ENCODE measurements at regions not wholly inside any gene's neighbourhood (a gene's known extent, or its start where the extent isn't known, plus 50 kb on each side); places are given as distances from the start of the nearest gene placed in this dataset.

DNA sequence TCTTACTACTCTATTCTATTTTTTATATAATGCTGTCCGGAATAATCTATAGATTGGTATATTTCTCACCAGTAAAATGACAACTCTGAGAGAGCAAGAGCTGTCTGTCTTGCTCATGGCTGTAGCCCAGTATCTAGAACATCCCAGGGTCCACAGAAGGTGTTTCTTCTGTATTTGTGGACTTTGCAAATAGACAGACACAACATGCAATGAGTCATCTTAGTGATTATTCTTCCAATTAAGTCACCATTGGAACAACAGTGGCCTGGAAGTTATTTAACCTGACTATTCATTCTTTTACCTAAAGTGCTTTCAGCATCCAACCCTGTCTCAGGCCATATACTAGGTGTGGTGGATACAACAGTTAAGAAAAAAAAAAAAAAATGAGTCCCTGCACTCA lies 179.5 kb downstream of the PPARGC1A start:
- 88% methylated on average over 1 of the region's 1 CpG; no CpG with 5 or more reads in 1 of the 2 experiments for WGBS, 2 experiments
- H3K27ac ChIP-seq (ENCODE audit: insufficient read depth, low read depth, low read length, poor library complexity, severe bottlenecking): no peak overlapping the region
- H3K9me3 ChIP-seq (ENCODE audit: control insufficient read depth, low read length): no peaks in the 10 kb centered on the region
- H3K4me1 ChIP-seq (ENCODE audit: control insufficient read depth, insufficient read depth, low read length): no peaks in the 10 kb centered on the region
- H3K36me3 ChIP-seq (ENCODE audit: control insufficient read depth, insufficient read depth, low read length): no peaks in the 10 kb centered on the region
- H3K4me3 ChIP-seq (ENCODE audit: insufficient read depth, low read depth, low read length): no peak overlapping the region
- no peaks in the 10 kb centered on the region for H3K27me3 ChIP-seq (ENCODE audit: control insufficient read depth, insufficient read depth, low read length, poor library complexity, severe bottlenecking)

DNA sequence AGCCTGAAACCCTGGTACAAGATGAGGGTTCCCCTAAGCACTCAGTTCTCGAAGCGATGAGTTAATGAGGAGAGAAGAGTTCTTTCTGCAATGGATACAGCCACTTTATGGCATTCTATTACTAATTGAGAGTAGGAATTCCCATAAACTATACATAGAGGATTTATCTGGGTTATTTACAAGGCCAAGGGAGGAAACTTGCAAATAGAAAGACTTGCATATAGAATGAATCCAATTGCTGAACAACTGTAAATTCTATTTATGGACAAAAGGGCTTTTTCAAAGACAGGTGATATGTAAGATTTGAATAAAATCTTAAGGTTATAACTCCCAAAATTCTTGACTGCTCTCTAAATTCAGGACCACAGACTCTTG lies 182.2 kb downstream of the PPARGC1A start:
- H3K27ac ChIP-seq (ENCODE audit: insufficient read depth, low read depth, low read length, poor library complexity, severe bottlenecking): no peak overlapping the region
- H3K4me1 ChIP-seq (ENCODE audit: control insufficient read depth, insufficient read depth, low read length): no peaks in the 10 kb centered on the region
- no peaks in the 10 kb centered on the region for H3K9me3 ChIP-seq (ENCODE audit: control insufficient read depth, low read length)
- H3K36me3 ChIP-seq (ENCODE audit: control insufficient read depth, insufficient read depth, low read length): no peaks in the 10 kb centered on the region
- H3K4me3 ChIP-seq (ENCODE audit: insufficient read depth, low read depth, low read length): no peak overlapping the region
- no peaks in the 10 kb centered on the region for H3K27me3 ChIP-seq (ENCODE audit: control insufficient read depth, insufficient read depth, low read length, poor library complexity, severe bottlenecking)
- 83 to 100% methylated on average over 2 of the region's 2 CpGs for WGBS, 2 experiments

DNA sequence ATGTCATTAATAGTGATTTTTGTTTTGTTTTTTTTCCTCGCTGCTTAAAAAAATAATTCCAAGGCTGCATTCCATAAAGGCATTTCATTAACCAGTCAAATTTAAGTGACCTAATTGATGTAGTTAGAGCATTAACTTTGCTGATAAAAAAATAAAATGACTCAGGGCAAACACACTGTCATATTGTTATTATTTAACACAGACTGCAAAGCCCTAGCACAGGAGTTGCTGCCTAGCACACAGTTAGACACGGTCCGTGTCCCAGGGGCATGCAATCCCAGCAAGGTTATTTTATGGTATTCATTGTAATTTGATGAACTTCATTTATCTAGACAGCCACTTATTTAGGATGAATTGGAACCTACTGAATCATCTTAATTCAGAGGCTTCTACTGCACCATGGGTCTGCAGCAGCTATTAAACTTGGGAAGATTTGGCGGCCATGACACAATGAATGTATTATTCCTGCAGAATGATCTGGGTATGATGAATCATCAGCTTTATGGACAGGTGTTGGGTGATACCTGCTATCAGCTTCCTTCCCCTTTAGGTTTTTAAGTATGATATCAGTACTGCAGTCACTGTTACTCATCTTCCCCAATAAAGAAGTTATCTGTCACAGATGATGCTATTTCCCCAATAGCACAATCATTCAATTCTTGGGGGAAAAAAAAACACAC lies 182.7 kb downstream of the PPARGC1A start:
- H3K27me3 ChIP-seq (ENCODE audit: control insufficient read depth, insufficient read depth, low read length, poor library complexity, severe bottlenecking): no peaks in the 10 kb centered on the region
- 92 to 94% methylated on average over 3 of the region's 4 CpGs for WGBS, 2 experiments
- H3K36me3 ChIP-seq (ENCODE audit: control insufficient read depth, insufficient read depth, low read length): no peaks in the 10 kb centered on the region
- H3K4me1 ChIP-seq (ENCODE audit: control insufficient read depth, insufficient read depth, low read length): no peaks in the 10 kb centered on the region
- no peak overlapping the region for H3K4me3 ChIP-seq (ENCODE audit: insufficient read depth, low read depth, low read length)
- no peaks in the 10 kb centered on the region for H3K9me3 ChIP-seq (ENCODE audit: control insufficient read depth, low read length)
- H3K27ac ChIP-seq (ENCODE audit: insufficient read depth, low read depth, low read length, poor library complexity, severe bottlenecking): no peak overlapping the region

DNA sequence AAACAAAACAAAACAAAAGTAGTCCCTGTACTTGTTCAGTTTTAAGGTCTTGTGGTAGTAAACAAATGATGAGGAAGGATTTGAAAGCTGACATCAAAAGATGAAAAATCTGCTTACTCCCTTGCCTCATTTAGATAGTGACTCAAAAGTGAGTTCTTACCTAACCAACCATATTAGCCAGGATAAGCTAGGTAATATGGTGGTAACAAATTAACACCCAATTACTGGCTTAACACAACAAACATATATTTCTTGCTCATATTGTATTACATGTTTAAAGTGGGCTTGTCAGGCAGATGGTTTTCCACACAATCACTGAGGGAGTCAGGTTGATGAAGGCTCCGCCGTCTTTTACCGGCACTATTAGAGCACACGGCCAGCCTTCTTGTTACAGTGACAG lies 189.7 kb downstream of the PPARGC1A start:
- whole genome bisulfite sequencing, 2 experiments: 94 to 98% methylated on average over 4 of the region's 4 CpGs
- Histone ChIP-seq H3K27me3 (ENCODE audit: control insufficient read depth, insufficient read depth, low read length, poor library complexity, severe bottlenecking) (no peaks in the 10 kb centered on the region), H3K27ac (ENCODE audit: insufficient read depth, low read depth, low read length, poor library complexity, severe bottlenecking) (no peak overlapping the region), H3K4me1 (ENCODE audit: control insufficient read depth, insufficient read depth, low read length) (peaks cover 20% of the 10 kb centered on the region), H3K4me3 (ENCODE audit: insufficient read depth, low read depth, low read length) (no peak overlapping the region), H3K9me3 (ENCODE audit: control insufficient read depth, low read length) (no peaks in the 10 kb centered on the region), H3K36me3 (ENCODE audit: control insufficient read depth, insufficient read depth, low read length) (no peaks in the 10 kb centered on the region)

DNA sequence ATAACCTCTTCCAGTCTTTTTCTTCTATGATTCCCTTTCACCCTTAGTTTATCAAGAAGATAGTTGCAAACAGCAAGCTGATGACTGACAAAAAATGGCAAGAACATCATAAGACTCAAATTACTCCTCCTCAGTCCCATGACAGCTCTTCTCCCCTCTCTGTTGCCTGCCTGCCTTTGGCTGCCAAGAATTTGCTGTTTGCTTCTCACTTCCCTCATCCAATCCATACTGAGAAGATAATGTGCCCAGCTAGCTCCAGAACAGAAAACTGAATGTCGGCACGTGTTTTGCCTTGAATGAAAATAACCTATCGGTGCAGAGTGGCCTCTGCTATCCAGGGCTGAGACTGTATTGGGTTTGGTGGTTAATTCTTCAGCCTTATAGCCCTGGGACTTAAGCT lies 192.1 kb downstream of the PPARGC1A start:
- Histone ChIP-seq H3K9me3 (ENCODE audit: control insufficient read depth, low read length) (no peaks in the 10 kb centered on the region), H3K4me3 (ENCODE audit: insufficient read depth, low read depth, low read length) (no peak overlapping the region), H3K36me3 (ENCODE audit: control insufficient read depth, insufficient read depth, low read length) (no peaks in the 10 kb centered on the region), H3K27ac (ENCODE audit: insufficient read depth, low read depth, low read length, poor library complexity, severe bottlenecking) (no peak overlapping the region), H3K27me3 (ENCODE audit: control insufficient read depth, insufficient read depth, low read length, poor library complexity, severe bottlenecking) (no peaks in the 10 kb centered on the region), H3K4me1 (ENCODE audit: control insufficient read depth, insufficient read depth, low read length) (peaks cover 20% of the 10 kb centered on the region)
- WGBS, 2 experiments: 94 to 97% methylated on average over 3 of the region's 3 CpGs

DNA sequence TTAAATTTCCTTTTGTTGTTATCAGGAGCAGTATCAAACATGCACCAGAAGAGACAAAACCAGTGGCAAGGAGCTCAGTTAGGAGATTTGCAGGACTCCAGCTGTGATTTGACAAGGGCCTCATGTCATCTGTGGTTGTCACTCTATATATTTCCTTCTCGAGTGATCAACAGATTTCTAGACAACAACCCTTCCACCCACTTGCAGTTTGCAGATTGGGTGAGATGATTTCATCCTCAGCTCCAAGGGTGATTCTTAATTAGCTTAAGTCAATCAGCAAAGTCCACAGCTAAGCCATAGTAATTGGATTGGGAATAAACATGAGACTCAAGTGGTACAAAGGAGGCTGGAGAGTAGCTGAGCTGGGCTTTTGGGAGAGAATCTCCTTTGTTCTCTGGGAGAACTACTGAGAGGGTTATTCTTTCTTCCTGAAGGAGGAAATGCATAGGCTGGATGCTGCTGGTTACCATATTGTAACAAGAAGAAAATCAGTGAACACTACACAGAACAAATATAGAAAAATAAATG lies 192.8 kb downstream of the PPARGC1A start:
- 46 to 56% methylated on average over 1 of the region's 1 CpG for WGBS, 2 experiments
- Histone ChIP-seq H3K27ac (ENCODE audit: insufficient read depth, low read depth, low read length, poor library complexity, severe bottlenecking) (peak overlapping the region; percentile 28), H3K9me3 (ENCODE audit: control insufficient read depth, low read length) (no peaks in the 10 kb centered on the region), H3K4me3 (ENCODE audit: insufficient read depth, low read depth, low read length) (no peak overlapping the region), H3K36me3 (ENCODE audit: control insufficient read depth, insufficient read depth, low read length) (no peaks in the 10 kb centered on the region), H3K4me1 (ENCODE audit: control insufficient read depth, insufficient read depth, low read length) (peaks cover 20% of the 10 kb centered on the region), H3K27me3 (ENCODE audit: control insufficient read depth, insufficient read depth, low read length, poor library complexity, severe bottlenecking) (no peaks in the 10 kb centered on the region)

DNA sequence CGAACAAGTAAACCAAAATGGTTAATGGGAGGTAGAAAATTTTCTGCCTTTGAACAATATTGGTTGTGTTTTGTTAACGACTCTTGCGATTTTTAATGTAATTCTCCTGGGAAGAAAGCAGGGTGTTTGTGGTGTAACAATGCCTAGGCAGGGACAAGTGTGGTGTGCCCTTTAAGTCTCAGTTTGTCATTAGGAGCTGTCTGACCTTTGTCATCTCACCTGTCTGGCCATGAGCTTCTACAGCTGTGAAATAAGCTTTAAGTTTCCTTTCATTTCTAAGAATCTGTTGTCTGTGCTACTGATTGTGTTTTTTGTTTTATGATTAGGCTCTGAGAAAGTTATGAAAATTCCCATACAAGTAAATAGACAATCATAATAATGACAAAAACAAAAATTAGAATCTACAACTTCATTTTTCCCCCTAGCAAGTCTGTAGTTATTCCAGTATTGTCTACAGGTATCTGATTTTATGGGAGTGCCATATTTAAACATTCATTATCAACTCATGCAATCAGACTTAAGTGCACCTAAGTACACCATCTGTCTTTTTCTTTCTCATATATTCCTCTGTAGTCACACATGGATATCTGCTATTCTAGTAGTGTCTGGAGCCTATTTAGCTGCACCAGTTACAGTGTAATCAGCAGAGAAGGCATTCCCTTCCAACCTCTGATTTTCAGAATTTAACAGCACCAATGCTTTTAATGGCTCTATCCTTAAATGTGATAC lies 203.5 kb downstream of the PPARGC1A start:
- 90 to 95% methylated on average over 3 of the region's 3 CpGs for WGBS, 2 experiments
- peaks cover 7% of the 10 kb centered on the region for H3K4me1 ChIP-seq (ENCODE audit: control insufficient read depth, insufficient read depth, low read length)
- no peaks in the 10 kb centered on the region for H3K36me3 ChIP-seq (ENCODE audit: control insufficient read depth, insufficient read depth, low read length)
- no peak overlapping the region for H3K27ac ChIP-seq (ENCODE audit: insufficient read depth, low read depth, low read length, poor library complexity, severe bottlenecking)
- no peaks in the 10 kb centered on the region for H3K27me3 ChIP-seq (ENCODE audit: control insufficient read depth, insufficient read depth, low read length, poor library complexity, severe bottlenecking)
- no peak overlapping the region for H3K4me3 ChIP-seq (ENCODE audit: insufficient read depth, low read depth, low read length)
- H3K9me3 ChIP-seq (ENCODE audit: control insufficient read depth, low read length): peaks cover 5% of the 10 kb centered on the region

DNA sequence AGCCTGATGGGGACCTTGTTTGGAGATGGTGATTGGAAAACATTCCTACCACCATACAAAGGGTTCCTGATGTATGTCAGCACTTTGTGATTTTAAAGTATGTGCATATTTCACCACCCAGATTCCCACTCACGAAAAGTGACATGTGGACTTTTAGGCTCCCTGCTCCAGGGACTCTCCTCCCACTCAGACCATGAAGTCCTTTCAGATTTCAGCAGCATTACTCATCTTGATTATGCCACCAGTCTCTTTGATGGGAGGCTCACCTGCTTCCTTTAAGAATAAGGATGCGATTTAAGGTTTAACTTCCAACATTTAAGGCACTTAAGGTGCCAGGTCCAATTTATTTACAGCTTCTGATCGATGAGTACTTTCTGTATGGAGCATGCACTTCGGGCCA lies 204.4 kb downstream of the PPARGC1A start:
- H3K27me3 ChIP-seq (ENCODE audit: control insufficient read depth, insufficient read depth, low read length, poor library complexity, severe bottlenecking): no peaks in the 10 kb centered on the region
- H3K27ac ChIP-seq (ENCODE audit: insufficient read depth, low read depth, low read length, poor library complexity, severe bottlenecking): no peak overlapping the region
- H3K9me3 ChIP-seq (ENCODE audit: control insufficient read depth, low read length): peaks cover 4% of the 10 kb centered on the region
- H3K36me3 ChIP-seq (ENCODE audit: control insufficient read depth, insufficient read depth, low read length): no peaks in the 10 kb centered on the region
- H3K4me3 ChIP-seq (ENCODE audit: insufficient read depth, low read depth, low read length): no peak overlapping the region
- WGBS, 2 experiments: 94 to 95% methylated on average over 4 of the region's 4 CpGs
- peaks cover 7% of the 10 kb centered on the region for H3K4me1 ChIP-seq (ENCODE audit: control insufficient read depth, insufficient read depth, low read length)

DNA sequence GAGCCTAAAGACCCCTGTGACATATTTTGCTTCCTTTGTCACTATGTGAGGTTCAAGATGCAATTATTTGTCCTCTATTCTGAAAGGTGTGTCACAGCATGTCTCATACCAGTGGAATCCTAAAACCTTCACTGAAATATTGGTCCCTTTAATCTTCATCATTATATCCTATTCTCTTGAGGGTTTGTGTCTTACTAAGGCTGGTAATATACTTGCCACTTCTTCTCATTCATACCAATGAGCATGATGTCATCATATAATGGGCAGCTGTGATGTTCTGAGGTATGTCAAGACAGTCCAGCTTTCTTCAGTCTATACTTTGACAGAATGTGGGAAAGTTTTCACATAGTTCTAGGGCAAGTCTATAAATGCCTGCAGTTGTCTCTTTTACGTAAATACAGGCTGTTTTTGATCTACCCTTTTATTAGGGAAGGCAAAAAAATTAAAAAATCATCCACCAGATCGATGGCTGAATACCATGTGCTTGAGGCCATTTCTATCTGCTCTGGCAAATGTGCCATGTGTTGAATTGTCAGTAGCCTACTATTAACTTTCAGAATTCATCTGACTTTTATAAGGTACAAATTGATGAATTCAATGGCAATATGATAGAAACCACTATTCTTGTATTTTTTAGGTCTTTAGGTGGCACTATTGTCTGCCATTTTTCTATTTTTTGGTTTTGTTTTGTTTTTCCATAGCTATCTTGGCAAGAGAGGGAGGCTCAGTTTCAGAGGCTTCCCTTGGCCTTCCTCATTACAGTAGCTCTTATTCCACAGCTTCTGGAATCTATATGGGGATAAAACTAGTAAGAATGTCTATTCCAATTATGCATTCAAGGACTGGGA lies 209.0 kb downstream of the PPARGC1A start:
- Histone ChIP-seq H3K9me3 (ENCODE audit: control insufficient read depth, low read length) (no peaks in the 10 kb centered on the region), H3K4me1 (ENCODE audit: control insufficient read depth, insufficient read depth, low read length) (peaks cover 4% of the 10 kb centered on the region), H3K36me3 (ENCODE audit: control insufficient read depth, insufficient read depth, low read length) (no peaks in the 10 kb centered on the region), H3K27ac (ENCODE audit: insufficient read depth, low read depth, low read length, poor library complexity, severe bottlenecking) (no peak overlapping the region), H3K27me3 (ENCODE audit: control insufficient read depth, insufficient read depth, low read length, poor library complexity, severe bottlenecking) (no peaks in the 10 kb centered on the region), H3K4me3 (ENCODE audit: insufficient read depth, low read depth, low read length) (no peak overlapping the region)
- WGBS, 2 experiments: 92 to 98% methylated on average over 2 of the region's 2 CpGs

DNA sequence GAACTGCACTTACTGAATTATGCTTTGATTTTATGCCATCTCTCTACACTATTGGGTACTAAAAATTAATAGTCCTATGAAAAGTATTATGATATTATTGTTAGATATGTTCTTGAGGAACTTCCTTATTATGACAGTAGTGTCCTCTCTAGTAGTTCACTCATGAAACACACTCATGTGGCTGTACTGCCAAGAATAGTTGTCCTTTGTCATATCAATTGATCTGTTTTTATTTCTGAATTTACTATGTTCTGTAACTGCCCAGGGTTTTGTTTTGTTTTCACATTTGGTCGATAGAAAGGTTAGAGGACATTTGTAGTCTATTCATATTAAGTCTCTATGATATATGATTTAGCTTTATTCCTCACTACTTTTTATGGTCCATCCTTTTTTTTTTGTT lies 215.2 kb downstream of the PPARGC1A start:
- H3K9me3 ChIP-seq (ENCODE audit: control insufficient read depth, low read length): no peaks in the 10 kb centered on the region
- no peaks in the 10 kb centered on the region for H3K36me3 ChIP-seq (ENCODE audit: control insufficient read depth, insufficient read depth, low read length)
- no CpG with 5 or more reads among the region's 1 CpG for WGBS, 2 experiments
- H3K4me3 ChIP-seq (ENCODE audit: insufficient read depth, low read depth, low read length): no peak overlapping the region
- H3K27me3 ChIP-seq (ENCODE audit: control insufficient read depth, insufficient read depth, low read length, poor library complexity, severe bottlenecking): no peaks in the 10 kb centered on the region
- no peak overlapping the region for H3K27ac ChIP-seq (ENCODE audit: insufficient read depth, low read depth, low read length, poor library complexity, severe bottlenecking)
- H3K4me1 ChIP-seq (ENCODE audit: control insufficient read depth, insufficient read depth, low read length): no peaks in the 10 kb centered on the region

All from ectodermal cell (in vitro differentiated cells).